ENCODE measurements at regions not wholly inside any gene's neighbourhood (a gene's known extent, or its start where the extent isn't known, plus 50 kb on each side); places are given as distances from the start of the nearest gene placed in this dataset.

GRCh38 chr3:25355998-25356397, 72.1 kb upstream of the RARB start (continued):
- TF ChIP-seq SIN3A (conservative IDR thresholded peaks at IDR 0.05 in 1 of 2, IDR thresholded peaks at IDR 0.05 in 1 of 2; ENCODE audit: low read depth in 1 of 2, low read length in 2 of 2), result no peak
- no peak for TF ChIP-seq SRF (IDR thresholded peaks at IDR 0.05; ENCODE audit: low read depth, low read length)
- TF ChIP-seq TAF7 (optimal IDR thresholded peaks at IDR 0.05; ENCODE audit: borderline replicate concordance, low read depth, low read length), result no peak
- TF ChIP-seq CHD7 (IDR thresholded peaks at IDR 0.05; ENCODE audit: insufficient replicate concordance, low read length), result no peak
- no peak for TF ChIP-seq GTF2F1 (IDR thresholded peaks at IDR 0.05; ENCODE audit: borderline replicate concordance, low read depth, low read length)
- TF ChIP-seq, protein P1, sequence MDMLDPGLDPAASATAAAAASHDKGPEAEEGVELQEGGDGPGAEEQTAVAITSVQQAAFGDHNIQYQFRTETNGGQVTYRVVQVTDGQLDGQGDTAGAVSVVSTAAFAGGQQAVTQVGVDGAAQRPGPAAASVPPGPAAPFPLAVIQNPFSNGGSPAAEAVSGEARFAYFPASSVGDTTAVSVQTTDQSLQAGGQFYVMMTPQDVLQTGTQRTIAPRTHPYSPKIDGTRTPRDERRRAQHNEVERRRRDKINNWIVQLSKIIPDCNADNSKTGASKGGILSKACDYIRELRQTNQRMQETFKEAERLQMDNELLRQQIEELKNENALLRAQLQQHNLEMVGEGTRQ (IDR thresholded peaks at IDR 0.05; ENCODE audit: low read length), result no peak
- TF ChIP-seq, protein P2, sequence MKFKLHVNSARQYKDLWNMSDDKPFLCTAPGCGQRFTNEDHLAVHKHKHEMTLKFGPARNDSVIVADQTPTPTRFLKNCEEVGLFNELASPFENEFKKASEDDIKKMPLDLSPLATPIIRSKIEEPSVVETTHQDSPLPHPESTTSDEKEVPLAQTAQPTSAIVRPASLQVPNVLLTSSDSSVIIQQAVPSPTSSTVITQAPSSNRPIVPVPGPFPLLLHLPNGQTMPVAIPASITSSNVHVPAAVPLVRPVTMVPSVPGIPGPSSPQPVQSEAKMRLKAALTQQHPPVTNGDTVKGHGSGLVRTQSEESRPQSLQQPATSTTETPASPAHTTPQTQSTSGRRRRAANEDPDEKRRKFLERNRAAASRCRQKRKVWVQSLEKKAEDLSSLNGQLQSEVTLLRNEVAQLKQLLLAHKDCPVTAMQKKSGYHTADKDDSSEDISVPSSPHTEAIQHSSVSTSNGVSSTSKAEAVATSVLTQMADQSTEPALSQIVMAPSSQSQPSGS (IDR thresholded peaks at IDR 0.05; ENCODE audit: low read length), result no peak
- TF ChIP-seq TCF12 (IDR thresholded peaks at IDR 0.05; ENCODE audit: low read depth, low read length), result no peak

All from H1 (cell line).